H9 (cell line): ENCODE measurements at regions not wholly inside any gene's neighbourhood (a gene's known extent, or its start where the extent isn't known, plus 50 kb on each side); places are given as distances from the start of the nearest gene placed in this dataset.

Experiments used
- DNase-seq: peaks from one replicate; pipeline ENCODE4 v3.0.0-alpha.2; 2017
- H2AFZ ChIP-seq: one replicate; pipeline ENCODE4 v1.6.1; 2013; ENCODE audit warnings: mild to moderate bottlenecking, low read length, control low read depth, moderate library complexity
- H2AK5ac ChIP-seq: 2 replicates; pipeline ENCODE4 v1.6.1; 2013; ENCODE audit warnings: low read length, control low read depth, mixed read lengths; ENCODE audit not compliant: insufficient read length
- H2BK120ac ChIP-seq: one replicate; pipeline ENCODE4 v1.6.1; 2013; ENCODE audit warnings: low read depth, mild to moderate bottlenecking, low read length, control low read depth, inconsistent platforms; ENCODE audit not compliant: poor library complexity, severe bottlenecking
- H2BK12ac ChIP-seq: 2 replicates; pipeline ENCODE4 v1.6.1; 2013; ENCODE audit warnings: low read length, control low read depth, mixed read lengths, low read depth; ENCODE audit not compliant: insufficient read length
- H2BK15ac ChIP-seq: 2 replicates; pipeline ENCODE4 v1.6.1; 2013; ENCODE audit warnings: low read depth, low read length, control low read depth
- H2BK20ac ChIP-seq: one replicate; pipeline ENCODE4 v1.6.1; 2013; ENCODE audit warnings: low read depth, mild to moderate bottlenecking, low read length, control low read depth, inconsistent platforms; ENCODE audit not compliant: poor library complexity, severe bottlenecking
- H2BK5ac ChIP-seq: 2 replicates; pipeline ENCODE4 v1.6.1; 2013; ENCODE audit warnings: low read length, control low read depth, mixed read lengths; ENCODE audit not compliant: insufficient read length
- H3K14ac ChIP-seq: 2 replicates; pipeline ENCODE4 v1.6.1; 2013; ENCODE audit warnings: low read length, control low read depth; ENCODE audit not compliant: insufficient read depth
- H3K18ac ChIP-seq: 2 replicates; pipeline ENCODE4 v1.6.1; 2013; ENCODE audit warnings: low read depth, mild to moderate bottlenecking, mixed read lengths, low read length, control low read depth; ENCODE audit not compliant: insufficient read length
- H3K23ac ChIP-seq: 2 replicates; pipeline ENCODE4 v1.6.1; 2013; ENCODE audit warnings: low read length, control low read depth, mixed read lengths, low read depth; ENCODE audit not compliant: insufficient read length
- H3K23me2 ChIP-seq: 2 replicates; pipeline ENCODE4 v1.6.1; 2013; ENCODE audit warnings: low read depth, mild to moderate bottlenecking, mixed read lengths, low read length, control low read depth; ENCODE audit not compliant: insufficient read length, poor library complexity, severe bottlenecking
- H3K27ac ChIP-seq: 2 replicates; pipeline ENCODE4 v1.5.1; 2013; ENCODE audit warnings: low read length, control low read depth, mixed read lengths, low read depth; ENCODE audit not compliant: insufficient read length
- H3K27me3 ChIP-seq: 2 replicates; pipeline ENCODE4 v1.6.1; 2013; ENCODE audit warnings: low read length, control low read depth, inconsistent platforms; ENCODE audit not compliant: insufficient read depth
- H3K4ac ChIP-seq: 2 replicates; pipeline ENCODE4 v1.6.1; 2013; ENCODE audit warnings: low read depth, mild to moderate bottlenecking, control low read depth, inconsistent platforms, low read length, moderate library complexity
- H3K4me1 ChIP-seq: 2 replicates; pipeline ENCODE4 v1.6.1; 2013; ENCODE audit warnings: low read length, control low read depth, inconsistent platforms; ENCODE audit not compliant: insufficient read depth
- H3K4me2 ChIP-seq: 2 replicates; pipeline ENCODE4 v1.6.1; 2013; ENCODE audit warnings: low read length, control low read depth, mixed read lengths; ENCODE audit not compliant: insufficient read length, insufficient read depth
- H3K56ac ChIP-seq: 2 replicates; pipeline ENCODE4 v1.6.1; 2013; ENCODE audit warnings: low read depth, mild to moderate bottlenecking, mixed read lengths, low read length, control low read depth; ENCODE audit not compliant: insufficient read length
- H3K79me1 ChIP-seq: 2 replicates; pipeline ENCODE4 v1.6.1; 2013; ENCODE audit warnings: low read depth, mild to moderate bottlenecking, moderate library complexity, low read length, control low read depth, inconsistent platforms; ENCODE audit not compliant: insufficient read depth, poor library complexity, severe bottlenecking
- H3K79me2 ChIP-seq: 2 replicates; pipeline ENCODE4 v1.6.1; 2013; ENCODE audit warnings: low read length, control low read depth, inconsistent platforms; ENCODE audit not compliant: insufficient read depth
- H3K9ac ChIP-seq: 2 replicates; pipeline ENCODE4 v1.6.1; 2013; ENCODE audit warnings: low read length, control low read depth, mixed read lengths; ENCODE audit not compliant: insufficient read length; ENCODE audit errors: extremely low read depth
- H3K9me3 ChIP-seq: one replicate; pipeline ENCODE4 v1.6.1; 2013; ENCODE audit warnings: low read depth, low read length, inconsistent platforms; ENCODE audit not compliant: control insufficient read depth
- H3T11ph ChIP-seq: one replicate; pipeline ENCODE4 v1.6.1; 2013; ENCODE audit warnings: mild to moderate bottlenecking, low read length, control low read depth, inconsistent platforms
- H4K20me1 ChIP-seq: one replicate; pipeline ENCODE4 v1.6.1; 2013; ENCODE audit not compliant: control insufficient read depth, insufficient read length, insufficient read depth
- H4K5ac ChIP-seq: 2 replicates; pipeline ENCODE4 v1.6.1; 2013; ENCODE audit warnings: low read depth, mild to moderate bottlenecking, mixed read lengths, low read length, control low read depth; ENCODE audit not compliant: insufficient read length
- H4K8ac ChIP-seq: replicated peaks from 2 replicates; pipeline ENCODE4 v1.6.1; 2013; ENCODE audit warnings: low read length, control low read depth, mixed read lengths, low read depth; ENCODE audit not compliant: insufficient read length
- H4K91ac ChIP-seq: 2 replicates; pipeline ENCODE4 v1.6.1; 2013; ENCODE audit warnings: low read depth, mild to moderate bottlenecking, moderate library complexity, mixed read lengths, low read length, control low read depth; ENCODE audit not compliant: insufficient read length
- H3K27ac Mint-ChIP-seq, 3 experiments: 2 replicates in 2 of 3; 3 replicates in 1 of 3; pipeline ENCODE4 v1.8.0; 2020 to 2021; ENCODE audit warnings: mixed read lengths in 3 of 3, mild to moderate bottlenecking in 1 of 3, moderate library complexity in 1 of 3
- H3K27me3 Mint-ChIP-seq: 2 replicates; pipeline ENCODE4 v1.8.0; 2021; ENCODE audit warnings: low read depth, mild to moderate bottlenecking, moderate library complexity, mixed read lengths
- H3K36me3 Mint-ChIP-seq, 3 experiments: 2 replicates in 2 of 3; 3 replicates in 1 of 3; pipeline ENCODE4 v1.8.0; 2020 to 2021; ENCODE audit warnings: low read depth in 3 of 3, mixed read lengths in 3 of 3; ENCODE audit not compliant: insufficient read depth in 1 of 3
- H3K4me1 Mint-ChIP-seq, 2 experiments: 2 replicates each; pipeline ENCODE4 v1.8.0; 2020; ENCODE audit warnings: mixed read lengths in 2 of 2
- H3K4me3 Mint-ChIP-seq, 2 experiments: 2 replicates in 1 of 2; 3 replicates in 1 of 2; pipeline ENCODE4 v1.8.0; 2020 to 2021; ENCODE audit warnings: mild to moderate bottlenecking in 2 of 2, mixed read lengths in 2 of 2, moderate library complexity in 1 of 2
- H3K9me3 Mint-ChIP-seq, 2 experiments: 2 replicates in 1 of 2; 3 replicates in 1 of 2; pipeline ENCODE4 v1.8.0; 2020; ENCODE audit warnings: mild to moderate bottlenecking in 2 of 2, mixed read lengths in 2 of 2, moderate library complexity in 1 of 2
- CTCF ChIP-seq: fragments of 200-600 bp; sonication (generic); conservative IDR thresholded peaks from 3 replicates; pipeline ENCODE4 v1.8.0; 2021; ENCODE audit warnings: antibody characterized with exemption, mild to moderate bottlenecking
- WGBS: extraction: QIAGEN DNeasy Blood & Tissue Kit; methylation state at CpG from one replicate; pipeline ENCODE4 v1.1.7; 2013; ENCODE audit warnings: missing lambda C conversion rate, low lambda C conversion rate, mixed read lengths; ENCODE audit not compliant: insufficient read length; ENCODE audit errors: extremely low coverage; 5-methylcytosine and 5-hydroxymethylcytosine counted together

DNA sequence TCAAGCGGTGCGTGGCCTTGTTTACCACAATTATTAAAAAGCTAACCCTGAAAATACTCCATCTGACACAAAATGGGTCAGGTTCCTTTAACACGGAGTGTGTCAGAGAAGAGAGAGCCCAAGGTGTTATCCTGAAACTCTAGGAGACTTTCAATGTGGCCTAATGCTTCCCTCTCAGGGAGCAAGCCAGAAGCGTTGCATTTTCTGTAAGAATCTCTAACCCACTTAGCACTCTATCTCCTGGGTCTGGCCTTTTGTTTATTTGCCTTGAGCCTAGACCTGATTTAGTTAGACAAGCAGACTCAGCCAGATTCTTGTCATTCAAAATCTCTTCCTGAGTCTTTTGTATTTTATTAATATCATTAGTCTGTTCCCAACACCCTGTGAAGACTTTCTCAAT, 184.0 kb upstream of the SYT1 start:
- no peak for TF ChIP-seq CTCF
- Mint-ChIP-seq H3K27ac (no peak overlapping the region), H3K4me3 (no peak overlapping the region), H3K4me1 (peaks cover 4 to 7% of the 10 kb centered on the region in 2 experiments; a peak in 1 of 4 replicates), H3K36me3 (no peaks in the 10 kb centered on the region), H3K27me3 (no peaks in the 10 kb centered on the region; the same call in 1 of the 2 replicates), H3K9me3 (no peaks in the 10 kb centered on the region)
- H2AFZ ChIP-seq, result no peak overlapping the region
- no peak overlapping the region for H2AK5ac ChIP-seq
- WGBS, result no CpG with 5 or more reads among the region's 4 CpGs
- H2BK120ac ChIP-seq, result no peak overlapping the region
- no peak overlapping the region for H4K91ac ChIP-seq
- no peaks in the 10 kb centered on the region for H4K20me1 ChIP-seq
- no peak overlapping the region for H2BK12ac ChIP-seq
- no peak overlapping the region for H3T11ph ChIP-seq
- no peak overlapping the region for H3K27ac ChIP-seq
- no peaks in the 10 kb centered on the region for H3K27me3 ChIP-seq
- H4K5ac ChIP-seq, result no peak overlapping the region
- H3K4me2 ChIP-seq, result no peak overlapping the region
- no peaks in the 10 kb centered on the region for H3K4me1 ChIP-seq
- H3K14ac ChIP-seq, result no peak overlapping the region
- no peak overlapping the region for H3K56ac ChIP-seq
- H3K9me3 ChIP-seq, result no peaks in the 10 kb centered on the region
- no peaks in the 10 kb centered on the region for H3K79me2 ChIP-seq
- no peak overlapping the region for H2BK20ac ChIP-seq
- no peak overlapping the region for H3K4ac ChIP-seq
- no peaks in the 10 kb centered on the region for H3K79me1 ChIP-seq
- H2BK5ac ChIP-seq, result no peak overlapping the region
- no peak overlapping the region for H2BK15ac ChIP-seq
- no peak overlapping the region for H3K18ac ChIP-seq
- no peak overlapping the region for H4K8ac ChIP-seq
- no peaks in the 10 kb centered on the region for H3K23me2 ChIP-seq
- H3K23ac ChIP-seq, result no peak overlapping the region
- H3K9ac ChIP-seq, result no peak overlapping the region
- no peak for DNase-seq
